ENCODE measurements at regions not wholly inside any gene's neighbourhood (a gene's known extent, or its start where the extent isn't known, plus 50 kb on each side); places are given as distances from the start of the nearest gene placed in this dataset.

DNA sequence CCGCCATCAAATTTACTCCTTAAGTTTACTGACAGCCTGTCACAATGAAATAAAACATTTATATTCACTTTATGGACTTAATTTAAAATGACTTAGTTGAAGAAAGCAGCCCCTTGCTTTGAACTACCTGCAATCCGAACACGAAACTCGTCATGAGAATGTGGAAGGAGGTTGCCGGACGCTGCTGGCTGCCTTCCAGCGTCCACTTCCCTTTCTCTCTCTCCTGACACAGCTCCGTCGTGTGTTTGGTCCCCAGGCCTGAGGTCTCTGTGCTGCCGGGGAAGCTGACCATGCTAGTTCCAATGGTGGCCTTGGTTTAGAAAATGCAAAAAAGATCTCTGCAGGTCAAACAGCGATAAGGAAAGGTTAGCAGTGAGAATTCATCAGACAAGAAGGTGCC lies 519.7 kb downstream of the CDH26 start:
- TF ChIP-seq, protein P1, sequence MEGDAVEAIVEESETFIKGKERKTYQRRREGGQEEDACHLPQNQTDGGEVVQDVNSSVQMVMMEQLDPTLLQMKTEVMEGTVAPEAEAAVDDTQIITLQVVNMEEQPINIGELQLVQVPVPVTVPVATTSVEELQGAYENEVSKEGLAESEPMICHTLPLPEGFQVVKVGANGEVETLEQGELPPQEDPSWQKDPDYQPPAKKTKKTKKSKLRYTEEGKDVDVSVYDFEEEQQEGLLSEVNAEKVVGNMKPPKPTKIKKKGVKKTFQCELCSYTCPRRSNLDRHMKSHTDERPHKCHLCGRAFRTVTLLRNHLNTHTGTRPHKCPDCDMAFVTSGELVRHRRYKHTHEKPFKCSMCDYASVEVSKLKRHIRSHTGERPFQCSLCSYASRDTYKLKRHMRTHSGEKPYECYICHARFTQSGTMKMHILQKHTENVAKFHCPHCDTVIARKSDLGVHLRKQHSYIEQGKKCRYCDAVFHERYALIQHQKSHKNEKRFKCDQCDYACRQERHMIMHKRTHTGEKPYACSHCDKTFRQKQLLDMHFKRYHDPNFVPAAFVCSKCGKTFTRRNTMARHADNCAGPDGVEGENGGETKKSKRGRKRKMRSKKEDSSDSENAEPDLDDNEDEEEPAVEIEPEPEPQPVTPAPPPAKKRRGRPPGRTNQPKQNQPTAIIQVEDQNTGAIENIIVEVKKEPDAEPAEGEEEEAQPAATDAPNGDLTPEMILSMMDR (IDR thresholded peaks at IDR 0.05; ENCODE audit: low read depth, low read length) = no peak
- no peak for DNase-seq (ENCODE audit: low read depth, low spot score)
- H3K4me3 ChIP-seq (ENCODE audit: low read depth, low read length) = no peak overlapping the region
- in situ Hi-C loops (cut with HindIII; ENCODE audit: low sequenced_read_pairs) = no loop called here

DNA sequence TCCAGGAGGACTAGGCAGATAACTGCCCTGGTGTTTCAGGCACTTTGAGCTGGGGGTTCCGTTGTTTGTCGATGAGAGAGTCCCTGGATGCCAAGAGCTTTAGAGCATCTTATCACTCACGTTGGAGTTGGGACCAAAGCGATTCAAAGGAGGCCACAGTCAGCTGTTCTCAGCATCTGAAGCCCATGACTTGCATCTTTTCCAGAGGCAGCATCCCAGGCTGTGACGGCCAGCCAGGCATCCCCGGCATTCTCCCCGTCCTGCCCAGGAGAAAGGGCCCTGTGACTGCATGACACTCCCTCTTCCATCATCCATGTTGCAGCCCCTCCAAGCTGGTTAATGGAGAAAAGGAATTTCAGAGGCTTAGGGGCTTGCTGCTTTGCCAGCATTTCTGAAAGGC lies 520.3 kb downstream of the CDH26 start:
- in situ Hi-C loops (cut with HindIII; ENCODE audit: low sequenced_read_pairs) = no loop called here
- TF ChIP-seq, protein P1 (IDR thresholded peaks at IDR 0.05; ENCODE audit: low read depth, low read length) = no peak
- no peak for DNase-seq (ENCODE audit: low read depth, low spot score)
- H3K4me3 ChIP-seq (ENCODE audit: low read depth, low read length) = no peak overlapping the region

DNA sequence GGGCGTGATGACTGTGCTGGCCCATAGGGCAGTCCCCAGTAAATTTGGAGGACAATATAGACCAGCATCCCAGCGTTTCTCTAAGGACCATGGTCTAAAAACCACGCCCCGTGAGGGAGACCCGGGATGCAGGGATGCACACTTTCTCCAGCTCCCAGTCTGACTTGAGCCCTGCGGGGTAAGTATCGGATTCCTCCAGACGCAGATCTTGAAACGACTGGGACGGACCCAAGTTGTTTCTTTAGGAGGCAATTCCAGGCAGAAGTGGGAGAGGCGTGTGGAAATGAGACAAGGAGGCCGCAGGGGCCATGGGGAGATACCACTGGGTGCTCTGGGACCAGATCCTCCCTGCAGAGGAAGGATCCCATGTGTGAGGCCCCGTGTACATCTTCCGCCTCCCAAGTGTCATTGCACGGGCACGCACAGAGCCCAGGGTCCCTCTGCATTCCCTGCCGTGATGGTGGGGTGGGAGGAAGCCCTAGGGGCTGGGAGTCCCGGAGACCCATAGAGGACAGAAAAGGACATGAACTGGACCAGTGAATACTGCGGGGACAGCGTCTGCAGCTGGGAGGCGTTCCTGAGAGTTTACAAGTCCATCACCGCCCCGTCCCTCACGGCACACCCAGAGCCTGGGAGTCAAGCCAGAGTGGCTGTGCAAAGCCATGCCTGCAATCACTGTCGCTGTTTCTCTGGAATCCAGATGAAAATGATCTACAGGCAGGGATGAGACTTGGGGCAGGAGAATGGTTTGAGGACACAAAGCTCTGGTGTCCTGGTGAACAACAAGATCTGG lies 522.9 kb downstream of the CDH26 start:
- TF ChIP-seq, protein P1 (IDR thresholded peaks at IDR 0.05; ENCODE audit: low read depth, low read length) = no peak
- DNase-seq (ENCODE audit: low read depth, low spot score) = no peak
- H3K4me3 ChIP-seq (ENCODE audit: low read depth, low read length) = no peak overlapping the region
- in situ Hi-C loops (cut with HindIII; ENCODE audit: low sequenced_read_pairs) = no loop called here

DNA sequence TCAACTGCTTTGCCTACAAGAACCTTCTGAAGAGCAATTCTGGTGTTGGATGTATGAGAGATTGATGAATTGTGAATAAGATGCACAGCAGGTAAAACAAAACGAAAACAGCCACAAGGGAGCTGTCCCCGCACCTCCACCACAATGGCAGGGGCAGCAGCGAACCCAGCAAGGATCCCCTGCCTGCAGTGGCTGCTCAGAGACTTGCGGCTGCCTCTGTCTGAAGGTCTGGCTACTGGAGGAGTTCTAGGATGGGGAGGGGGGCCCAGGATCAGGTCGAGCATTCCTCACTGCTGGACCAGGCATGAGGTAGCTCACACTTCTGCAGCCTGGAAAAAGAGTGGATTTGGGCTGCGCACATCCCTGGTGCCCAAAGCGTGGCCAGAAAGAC lies 523.5 kb downstream of the CDH26 start:
- TF ChIP-seq, protein P1 (IDR thresholded peaks at IDR 0.05; ENCODE audit: low read depth, low read length) = no peak
- DNase-seq (ENCODE audit: low read depth, low spot score) = no peak
- in situ Hi-C loops (cut with HindIII; ENCODE audit: low sequenced_read_pairs) = no loop called here
- H3K4me3 ChIP-seq (ENCODE audit: low read depth, low read length) = no peak overlapping the region

DNA sequence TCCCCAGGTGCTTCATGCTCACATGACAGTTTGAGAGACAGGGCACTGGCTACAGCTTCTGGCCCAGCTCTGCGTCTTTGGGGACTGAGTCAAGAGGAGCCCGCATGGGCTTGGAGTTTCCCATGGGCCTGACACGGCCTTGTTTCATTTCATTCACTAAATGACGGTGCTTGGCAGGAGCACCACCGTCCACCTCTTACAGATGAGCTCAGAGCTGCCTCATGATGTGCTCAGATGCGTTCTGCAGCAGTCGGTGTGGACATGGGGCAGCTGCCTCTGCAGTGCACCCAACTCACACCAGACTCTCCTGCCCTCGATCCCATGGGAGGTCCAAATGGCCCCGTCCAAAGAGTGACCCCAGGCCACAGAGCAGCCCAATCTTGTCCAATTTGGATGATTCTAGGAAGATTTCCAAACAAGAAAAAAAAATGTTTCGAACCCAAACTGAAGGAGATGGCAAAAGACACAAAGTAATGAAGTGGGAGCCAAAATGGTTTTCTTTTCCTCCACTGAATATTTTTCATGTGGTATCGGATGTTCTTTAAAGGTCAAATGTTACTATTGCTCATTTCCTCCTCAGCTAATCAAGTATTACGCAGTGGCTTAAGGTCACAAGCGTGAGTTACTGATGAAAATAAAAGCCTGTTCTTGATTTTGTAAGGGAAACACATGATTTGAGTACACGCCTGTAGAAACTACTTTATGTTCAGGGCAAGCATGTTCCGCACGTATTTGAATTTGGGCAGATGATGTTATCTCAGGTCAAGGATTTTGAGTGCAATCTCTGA lies 524.2 kb downstream of the CDH26 start:
- DNase-seq (ENCODE audit: low read depth, low spot score) = no peak

DNA sequence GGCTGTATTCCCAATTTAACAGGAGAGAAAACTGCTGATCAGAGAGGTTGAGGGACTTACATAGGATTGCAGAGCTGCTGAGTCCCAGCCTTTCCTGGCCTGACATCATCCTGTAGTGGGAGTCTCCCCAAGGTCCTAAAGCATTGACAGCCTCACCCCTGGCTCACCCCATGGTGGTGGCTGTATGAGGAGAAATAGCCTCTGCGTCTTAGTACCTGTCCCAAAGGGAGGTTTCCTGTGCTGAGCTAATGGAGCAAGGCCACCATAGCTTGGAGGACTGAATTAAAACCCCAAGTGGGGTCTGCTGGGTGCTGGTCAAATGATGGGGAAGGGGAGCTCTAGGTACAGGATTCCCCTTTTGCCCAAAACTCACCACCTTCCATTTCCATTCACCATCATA lies 525.1 kb downstream of the CDH26 start:
- in situ Hi-C loops (cut with HindIII; ENCODE audit: low sequenced_read_pairs) = no loop called here
- TF ChIP-seq, protein P1 (IDR thresholded peaks at IDR 0.05; ENCODE audit: low read depth, low read length) = no peak
- H3K4me3 ChIP-seq (ENCODE audit: low read depth, low read length) = no peak overlapping the region
- no peak for DNase-seq (ENCODE audit: low read depth, low spot score)

More for the DNA sequence above, 524.2 kb downstream of the CDH26 start:
- no peak overlapping the region for H3K4me3 ChIP-seq (ENCODE audit: low read depth, low read length)
- in situ Hi-C loops (cut with HindIII; ENCODE audit: low sequenced_read_pairs) = no loop called here
- TF ChIP-seq, protein P1 (IDR thresholded peaks at IDR 0.05; ENCODE audit: low read depth, low read length) = no peak
